Osteoblast (primary cell): ENCODE measurements at regions not wholly inside any gene's neighbourhood (a gene's known extent, or its start where the extent isn't known, plus 50 kb on each side); places are given as distances from the start of the nearest gene placed in this dataset.
A peak's percentile ranks its signal among the peaks of the same experiment; 100 is the strongest.

ENCODE experiments used
- DNase-seq: peaks from one replicate; pipeline ENCODE4 v3.0.0; 2011; ENCODE audit warnings: low spot score, mixed read lengths; ENCODE audit not compliant: insufficient read length; ENCODE audit errors: missing footprints
- H2AFZ ChIP-seq: 2 replicates; pipeline ENCODE4 v1.6.0; 2011; ENCODE audit warnings: mild to moderate bottlenecking, low read length
- H3K27ac ChIP-seq: 2 replicates; pipeline ENCODE4 v1.5.1; 2011; ENCODE audit warnings: mild to moderate bottlenecking, low read depth, low read length, moderate library complexity
- H3K27me3 ChIP-seq: 2 replicates; pipeline ENCODE4 v1.6.0; 2012; ENCODE audit warnings: mild to moderate bottlenecking, control low read depth, inconsistent platforms, low read length, moderate library complexity; ENCODE audit not compliant: insufficient read depth
- H3K36me3 ChIP-seq: 2 replicates; pipeline ENCODE4 v1.5.1; 2011; ENCODE audit warnings: mild to moderate bottlenecking, low read length, control low read depth, moderate library complexity; ENCODE audit not compliant: insufficient read depth
- H3K4me1 ChIP-seq: 2 replicates; pipeline ENCODE4 v1.5.1; 2011; ENCODE audit warnings: mild to moderate bottlenecking, low read length, control low read depth, moderate library complexity; ENCODE audit not compliant: insufficient read depth
- H3K4me2 ChIP-seq: 2 replicates; pipeline ENCODE4 v1.6.0; 2011; ENCODE audit warnings: mild to moderate bottlenecking, low read length; ENCODE audit not compliant: insufficient read depth
- H3K4me3 ChIP-seq: fragments of 200-600 bp; sonication (generic); 3 replicates; pipeline ENCODE4 v1.5.1; 2012; ENCODE audit warnings: mild to moderate bottlenecking, low read length, inconsistent platforms; ENCODE audit not compliant: insufficient read depth
- H3K79me2 ChIP-seq: 2 replicates; pipeline ENCODE4 v1.6.0; 2012; ENCODE audit warnings: mild to moderate bottlenecking, low read length, control low read depth, inconsistent platforms; ENCODE audit not compliant: insufficient read depth
- H3K9me3 ChIP-seq: 2 replicates; pipeline ENCODE4 v1.5.1; 2011; ENCODE audit warnings: low read depth, low read length, control low read depth
- H4K20me1 ChIP-seq: 2 replicates; pipeline ENCODE4 v1.6.0; 2012; ENCODE audit warnings: mild to moderate bottlenecking, low read length, control low read depth; ENCODE audit not compliant: insufficient read depth
- CTCF ChIP-seq: IDR thresholded peaks from 2 replicates; pipeline ENCODE4 v1.5.1; 2011; ENCODE audit warnings: mild to moderate bottlenecking, low read depth, low read length, moderate library complexity; ENCODE audit errors: extremely low read depth

- no peak for TF ChIP-seq CTCF
- DNase-seq = no peak
- Histone ChIP-seq H3K4me2 (no peak overlapping the region), H3K27me3 (no peaks in the 10 kb centered on the region), H4K20me1 (no peaks in the 10 kb centered on the region), H3K36me3 (no peaks in the 10 kb centered on the region), H3K79me2 (no peaks in the 10 kb centered on the region), H3K4me1 (no peaks in the 10 kb centered on the region), H2AFZ (no peak overlapping the region), H3K27ac (no peak overlapping the region), H3K9me3 (no peaks in the 10 kb centered on the region), H3K4me3 (no peak overlapping the region)
Measured at GRCh38 chr1:47630346-47630745, 192.5 kb downstream of the FOXD2 start.

GRCh38 chr1:47631411-47631995 is 193.7 kb downstream of the FOXD2 start:
- no peak for TF ChIP-seq CTCF
- Histone ChIP-seq H4K20me1 (no peaks in the 10 kb centered on the region), H3K79me2 (no peaks in the 10 kb centered on the region), H3K4me2 (no peak overlapping the region), H3K4me1 (no peaks in the 10 kb centered on the region), H2AFZ (no peak overlapping the region), H3K36me3 (no peaks in the 10 kb centered on the region), H3K9me3 (no peaks in the 10 kb centered on the region), H3K27ac (no peak overlapping the region), H3K27me3 (no peaks in the 10 kb centered on the region), H3K4me3 (no peak overlapping the region)
- DNase-seq = no peak

- no peaks in the 10 kb centered on the region for H3K36me3 ChIP-seq
- no peaks in the 10 kb centered on the region for H3K9me3 ChIP-seq
- no peaks in the 10 kb centered on the region for H3K27me3 ChIP-seq
- no peaks in the 10 kb centered on the region for H4K20me1 ChIP-seq
- H3K4me2 ChIP-seq = no peak overlapping the region
- no peak overlapping the region for H3K4me3 ChIP-seq
- DNase-seq = peak; percentile 47
- H2AFZ ChIP-seq = no peak overlapping the region
- no peak overlapping the region for H3K27ac ChIP-seq
- H3K79me2 ChIP-seq = no peaks in the 10 kb centered on the region
- no peak for TF ChIP-seq CTCF
- no peaks in the 10 kb centered on the region for H3K4me1 ChIP-seq
Measured at GRCh38 chr1:47635111-47635510, 197.3 kb downstream of the FOXD2 start.

- Histone ChIP-seq H3K4me3 (no peak overlapping the region), H3K27ac (no peak overlapping the region), H3K4me1 (no peaks in the 10 kb centered on the region), H2AFZ (no peak overlapping the region), H3K27me3 (no peaks in the 10 kb centered on the region), H3K36me3 (no peaks in the 10 kb centered on the region), H4K20me1 (no peaks in the 10 kb centered on the region), H3K4me2 (no peak overlapping the region), H3K9me3 (no peaks in the 10 kb centered on the region), H3K79me2 (no peaks in the 10 kb centered on the region)
- no peak for TF ChIP-seq CTCF
- DNase-seq = peak; percentile 61
Measured at GRCh38 chr1:47635597-47635996, 197.8 kb downstream of the FOXD2 start.
